ENCODE measurements at regions not wholly inside any gene's neighbourhood (a gene's known extent, or its start where the extent isn't known, plus 50 kb on each side); places are given as distances from the start of the nearest gene placed in this dataset.
A peak's percentile ranks its signal among the peaks of the same experiment; 100 is the strongest.

DNA sequence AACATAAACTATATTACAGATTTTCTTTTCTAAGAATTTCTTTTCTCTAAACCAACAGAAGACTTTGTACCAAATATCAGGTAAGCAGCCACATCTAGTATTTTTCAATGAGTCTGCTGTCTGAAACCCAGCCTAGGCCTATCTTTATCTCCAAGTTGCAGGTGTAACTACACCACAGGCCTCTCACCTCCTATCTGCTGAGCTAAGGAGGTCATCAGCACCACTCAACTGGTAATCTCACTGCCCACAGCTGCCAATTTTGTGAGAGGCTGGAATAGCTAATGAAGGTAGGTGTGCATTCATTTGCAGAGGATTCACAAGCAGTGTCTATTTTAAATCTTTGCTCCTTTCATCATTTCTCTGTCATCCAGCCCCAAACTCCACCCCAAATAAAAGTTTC, 584.8 kb downstream of the HDGFL1 start:
- no peak for DNase-seq (ENCODE audit: low read depth)

- DNase-seq (ENCODE audit: low read depth) = no peak
These were observed 600.7 kb downstream of the HDGFL1 start for GRCh38 chr6:23170049-23170448.

- DNase-seq (ENCODE audit: low read depth) = no peak
These were observed 603.9 kb downstream of the HDGFL1 start for GRCh38 chr6:23173234-23173633.

DNA sequence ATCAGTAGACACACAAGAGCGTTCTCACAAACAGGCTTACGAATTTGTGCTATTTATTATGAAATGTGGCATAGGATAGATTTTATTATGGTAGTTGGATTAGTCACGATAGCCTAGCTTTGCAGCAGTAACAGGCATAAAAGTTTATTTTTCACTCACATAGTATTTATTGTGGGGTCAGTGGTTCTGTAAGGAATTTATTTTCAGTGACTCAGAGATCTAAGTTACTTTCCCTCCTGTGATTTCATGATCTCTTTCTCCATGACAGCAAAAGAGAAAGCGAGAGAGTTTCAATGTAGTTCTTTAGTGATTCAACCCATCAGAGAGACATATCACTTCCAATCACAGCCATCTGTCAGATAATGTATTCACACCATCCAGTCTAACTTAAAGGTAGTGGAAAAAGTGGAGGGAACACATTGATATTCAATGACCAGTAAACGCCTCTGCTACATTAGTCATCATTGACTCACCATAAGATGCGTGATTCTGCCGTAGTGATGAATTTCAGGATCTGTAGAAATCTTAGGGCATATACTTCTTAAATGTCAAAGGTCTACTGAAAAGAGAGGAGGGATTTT, 605.5 kb downstream of the HDGFL1 start:
- peak; percentile 84 for DNase-seq (ENCODE audit: low read depth)

- peak; percentile 49 for DNase-seq (ENCODE audit: low read depth)
These were observed 606.0 kb downstream of the HDGFL1 start for GRCh38 chr6:23175391-23175790.

DNA sequence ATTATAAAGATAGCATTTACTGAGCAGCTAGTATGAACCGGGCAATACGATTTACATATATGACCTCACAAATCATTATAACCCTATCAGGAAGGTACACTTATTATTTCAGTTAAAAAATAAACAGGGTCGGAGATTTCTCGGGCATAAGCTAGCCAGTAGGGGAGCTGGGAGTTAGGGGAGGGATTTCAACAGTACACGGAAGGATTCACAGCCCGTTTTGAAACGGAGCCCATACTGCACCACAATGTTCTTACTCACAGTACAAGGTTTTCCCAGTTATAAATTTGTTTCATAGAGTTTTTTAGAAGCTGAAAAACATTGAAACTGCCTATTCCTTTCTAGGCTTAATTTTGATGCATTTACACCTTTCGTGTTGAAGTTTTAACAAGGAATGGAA, 607.1 kb downstream of the HDGFL1 start:
- DNase-seq (ENCODE audit: low read depth) = no peak

GRCh38 chr6:23176883-23177282, 607.5 kb downstream of the HDGFL1 start:
- DNase-seq (ENCODE audit: low read depth) = no peak

DNA sequence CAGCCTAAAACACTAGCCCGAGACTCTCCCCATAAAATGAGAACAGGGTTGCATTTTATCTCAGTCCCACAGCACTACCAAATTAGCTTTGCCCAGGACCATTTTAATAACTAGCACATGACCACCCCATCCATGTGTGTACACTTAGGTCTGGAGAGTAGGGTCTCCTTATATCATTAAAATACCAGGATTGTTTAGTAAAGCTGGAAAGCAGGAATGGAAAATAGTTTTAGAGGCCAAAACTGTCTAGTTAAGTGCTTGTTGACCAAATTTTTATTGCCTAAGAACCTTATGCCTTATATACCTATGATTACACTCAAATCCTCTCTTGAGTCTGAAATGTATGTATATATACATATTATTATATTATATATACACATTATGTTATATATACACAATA, 608.4 kb downstream of the HDGFL1 start:
- DNase-seq (ENCODE audit: low read depth) = no peak

GRCh38 chr6:23179994-23180393, 610.6 kb downstream of the HDGFL1 start:
- DNase-seq (ENCODE audit: low read depth) = no peak

DNA sequence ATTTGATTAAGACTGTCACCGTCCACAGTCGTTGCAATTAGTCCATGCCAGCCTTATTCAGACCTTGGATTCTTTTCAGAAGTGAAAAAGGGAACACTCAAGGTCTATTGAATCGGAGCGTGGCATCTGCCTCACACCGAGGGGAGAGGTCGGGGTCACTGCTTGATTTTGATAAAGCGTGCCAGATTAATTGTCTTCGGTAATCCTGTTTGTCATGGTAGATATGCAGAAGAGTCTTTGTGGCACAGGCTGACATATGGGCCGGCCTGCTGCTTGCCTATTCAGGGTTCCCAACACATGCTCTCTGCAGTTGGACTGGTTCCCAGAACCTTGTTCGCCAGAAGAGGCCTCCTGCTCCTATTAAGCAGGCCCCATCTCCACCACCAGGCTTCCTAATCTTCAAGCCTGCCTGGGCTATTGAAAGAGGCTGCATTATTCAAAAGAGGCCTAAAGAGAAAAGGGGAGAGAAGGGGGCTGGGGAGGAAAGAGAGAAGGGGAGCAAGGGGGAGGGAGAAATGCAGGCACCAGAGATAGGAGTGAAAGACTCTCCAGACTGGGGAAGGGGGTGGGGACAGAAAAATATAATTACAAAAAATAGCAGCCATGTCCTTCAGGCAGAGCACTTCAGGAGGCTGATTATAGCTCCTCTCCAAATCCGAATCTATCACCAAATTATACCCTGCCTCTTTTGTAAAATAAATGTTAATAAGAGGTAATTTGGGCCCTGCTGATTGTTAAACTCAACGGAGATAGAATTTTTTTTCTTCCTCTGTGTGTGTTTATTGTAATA, 611.3 kb downstream of the HDGFL1 start:
- DNase-seq (ENCODE audit: low read depth) = peak; percentile 81

- no peak for DNase-seq (ENCODE audit: low read depth)
These were observed 612.2 kb downstream of the HDGFL1 start for GRCh38 chr6:23181356-23182110.

GRCh38 chr6:23183846-23184245, 614.5 kb downstream of the HDGFL1 start:
- no peak for DNase-seq (ENCODE audit: low read depth)

DNA sequence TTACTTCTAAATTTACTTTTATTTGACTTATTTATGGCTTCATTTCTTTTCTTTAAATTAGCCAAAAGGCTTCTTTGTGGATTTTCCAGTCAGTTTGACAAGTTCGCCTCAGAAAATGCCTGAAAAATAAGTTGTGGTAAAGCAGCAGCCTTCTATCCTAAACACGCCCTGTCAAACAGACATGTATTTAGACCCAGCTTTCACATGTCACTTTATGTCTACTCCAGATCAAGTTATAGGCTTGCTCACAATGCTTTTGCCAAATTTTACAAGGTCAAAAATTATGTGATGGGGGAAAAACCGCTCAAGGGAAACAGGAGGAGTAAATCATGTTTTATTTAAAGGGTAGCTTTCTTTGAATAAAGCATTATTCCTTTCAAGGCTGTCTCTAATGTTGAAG, 615.0 kb downstream of the HDGFL1 start:
- no peak for DNase-seq (ENCODE audit: low read depth)

DNA sequence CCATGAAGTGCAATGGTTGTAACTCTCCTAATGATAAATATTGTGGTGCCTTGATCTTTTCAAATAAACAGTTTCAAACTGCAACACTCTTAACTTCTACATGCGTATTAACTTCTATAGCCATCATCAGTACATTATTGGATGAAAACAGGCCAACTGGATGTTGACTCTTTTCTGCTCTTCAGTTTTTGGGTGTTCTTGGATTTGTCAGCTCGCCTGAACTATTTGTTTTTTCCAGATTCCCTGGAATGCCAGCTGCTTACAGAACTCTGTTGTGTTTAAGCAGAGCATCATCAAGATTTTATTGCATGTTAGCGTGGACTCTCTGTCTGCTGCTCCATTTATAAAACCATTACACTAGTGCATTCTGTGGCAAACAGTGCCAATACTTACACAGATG, 626.1 kb downstream of the HDGFL1 start:
- DNase-seq (ENCODE audit: low read depth) = no peak

DNA sequence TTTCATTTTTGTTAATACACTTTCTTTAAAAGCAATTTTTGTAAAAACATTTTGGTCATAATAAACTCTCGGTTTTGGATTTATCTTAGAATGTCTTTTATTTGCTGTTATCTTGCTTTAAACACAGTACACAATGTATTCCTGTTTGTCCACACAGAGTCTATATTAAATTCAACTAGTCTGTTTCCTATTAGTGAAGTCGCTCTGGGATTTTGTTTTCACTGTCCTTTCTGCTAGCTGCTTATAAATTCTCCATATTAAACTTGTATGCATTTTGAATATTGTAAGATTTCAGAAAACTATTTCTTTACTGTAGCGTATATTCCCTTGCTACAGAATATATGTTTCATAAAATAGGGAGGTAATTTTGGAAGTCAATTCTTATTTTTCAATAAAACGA, 630.2 kb downstream of the HDGFL1 start:
- DNase-seq (ENCODE audit: low read depth) = no peak

- no peak for DNase-seq (ENCODE audit: low read depth)
These were observed 631.6 kb downstream of the HDGFL1 start for GRCh38 chr6:23200946-23201345.

- DNase-seq (ENCODE audit: low read depth) = no peak
These were observed 632.8 kb downstream of the HDGFL1 start for GRCh38 chr6:23202207-23202606.

GRCh38 chr6:23212398-23212797, 643.0 kb downstream of the HDGFL1 start:
- no peak for DNase-seq (ENCODE audit: low read depth)

- peak; percentile 3 for DNase-seq (ENCODE audit: low read depth)
These were observed 643.8 kb downstream of the HDGFL1 start for GRCh38 chr6:23213193-23213592.

- no peak for DNase-seq (ENCODE audit: low read depth)
These were observed 644.3 kb downstream of the HDGFL1 start for GRCh38 chr6:23213651-23214050.

- no peak for DNase-seq (ENCODE audit: low read depth)
These were observed 649.4 kb downstream of the HDGFL1 start for GRCh38 chr6:23218751-23219150.

GRCh38 chr6:23222724-23223123, 653.4 kb downstream of the HDGFL1 start:
- no peak for DNase-seq (ENCODE audit: low read depth)

GRCh38 chr6:23224540-23224939, 655.2 kb downstream of the HDGFL1 start:
- no peak for DNase-seq (ENCODE audit: low read depth)
